ENCODE measurements at regions not wholly inside any gene's neighbourhood (a gene's known extent, or its start where the extent isn't known, plus 50 kb on each side); places are given as distances from the start of the nearest gene placed in this dataset.

GRCh38 chr18:78642296-78642951 is 337.2 kb upstream of the SALL3 start:
- peaks cover 3% of the 10 kb centered on the region for H3K4me1 ChIP-seq (ENCODE audit: control insufficient read depth, insufficient read depth, low read depth, low read length)
- no peak overlapping the region for H3K27ac ChIP-seq (ENCODE audit: low read length, poor library complexity, severe bottlenecking)
- H3K14ac ChIP-seq (ENCODE audit: low read length in 2 of 2): no peak overlapping the region
- H2AK5ac ChIP-seq (ENCODE audit: low read length, severe bottlenecking): no peak overlapping the region
- peaks cover 7% of the 10 kb centered on the region for H3K9me3 ChIP-seq (ENCODE audit: control insufficient read depth, low read length)
- no peaks in the 10 kb centered on the region for H3K36me3 ChIP-seq (ENCODE audit: control insufficient read depth in 1 of 2, insufficient read depth in 2 of 2, low read depth in 1 of 2, low read length in 2 of 2)
- no peak overlapping the region for H4K8ac ChIP-seq (ENCODE audit: low read length)
- no peak overlapping the region for H2AFZ ChIP-seq (ENCODE audit: low read depth, low read length)
- H3K79me1 ChIP-seq (replicated peaks; ENCODE audit: low read length, poor library complexity, severe bottlenecking): no peaks in the 10 kb centered on the region
- H3K18ac ChIP-seq (ENCODE audit: low read depth in 1 of 2, low read length in 2 of 2): no peak overlapping the region
- no peak overlapping the region for H3K9ac ChIP-seq (ENCODE audit: low read length)
- DNase-seq: no peak
- no peak overlapping the region for H3K4ac ChIP-seq (ENCODE audit: low read depth in 1 of 2, low read length in 2 of 2)
- no peaks in the 10 kb centered on the region for H3K27me3 ChIP-seq (ENCODE audit: control insufficient read depth in 1 of 2, insufficient read depth in 1 of 2, low read length in 2 of 2)
- H4K91ac ChIP-seq (ENCODE audit: low read length): no peak overlapping the region
- no peak overlapping the region for H3K4me3 ChIP-seq (ENCODE audit: insufficient read depth in 1 of 2, low read depth in 1 of 2, low read length in 2 of 2)
- H3K4me2 ChIP-seq (ENCODE audit: low read length, poor library complexity, severe bottlenecking): no peak overlapping the region
- no peak overlapping the region for H2BK5ac ChIP-seq (ENCODE audit: low read depth, low read length, poor library complexity, severe bottlenecking)
- H3K23ac ChIP-seq (ENCODE audit: low read length in 2 of 2): no peak overlapping the region
- no peak overlapping the region for H2BK12ac ChIP-seq (ENCODE audit: low read length in 2 of 2)
- H2BK15ac ChIP-seq (ENCODE audit: low read depth, poor library complexity, severe bottlenecking): no peak overlapping the region
- H2BK120ac ChIP-seq (ENCODE audit: low read depth, low read length): no peak overlapping the region
- 40% methylated on average over 11 of the region's 11 CpGs for whole genome bisulfite sequencing

- H3K18ac ChIP-seq (ENCODE audit: low read depth in 1 of 2, low read length in 2 of 2): no peak overlapping the region
- H3K4me2 ChIP-seq (ENCODE audit: low read length, poor library complexity, severe bottlenecking): no peak overlapping the region
- H3K9me3 ChIP-seq (ENCODE audit: control insufficient read depth, low read length): peaks cover 7% of the 10 kb centered on the region
- H2AFZ ChIP-seq (ENCODE audit: low read depth, low read length): no peak overlapping the region
- 18% methylated on average over 1 of the region's 4 CpGs for WGBS
- H3K36me3 ChIP-seq (ENCODE audit: control insufficient read depth in 1 of 2, insufficient read depth in 2 of 2, low read depth in 1 of 2, low read length in 2 of 2): no peaks in the 10 kb centered on the region
- no peak overlapping the region for H3K4me3 ChIP-seq (ENCODE audit: insufficient read depth in 1 of 2, low read depth in 1 of 2, low read length in 2 of 2)
- H4K8ac ChIP-seq (ENCODE audit: low read length): no peak overlapping the region
- DNase-seq: no peak
- H2BK15ac ChIP-seq (ENCODE audit: low read depth, poor library complexity, severe bottlenecking): no peak overlapping the region
- H2BK12ac ChIP-seq (ENCODE audit: low read length in 2 of 2): no peak overlapping the region
- H3K79me1 ChIP-seq (replicated peaks; ENCODE audit: low read length, poor library complexity, severe bottlenecking): no peaks in the 10 kb centered on the region
- no peak overlapping the region for H3K14ac ChIP-seq (ENCODE audit: low read length in 2 of 2)
- no peak overlapping the region for H2BK120ac ChIP-seq (ENCODE audit: low read depth, low read length)
- no peak overlapping the region for H3K23ac ChIP-seq (ENCODE audit: low read length in 2 of 2)
- no peaks in the 10 kb centered on the region for H3K27me3 ChIP-seq (ENCODE audit: control insufficient read depth in 1 of 2, insufficient read depth in 1 of 2, low read length in 2 of 2)
- H3K27ac ChIP-seq (ENCODE audit: low read length, poor library complexity, severe bottlenecking): no peak overlapping the region
- peaks cover 3% of the 10 kb centered on the region for H3K4me1 ChIP-seq (ENCODE audit: control insufficient read depth, insufficient read depth, low read depth, low read length)
- H4K91ac ChIP-seq (ENCODE audit: low read length): no peak overlapping the region
- H2BK5ac ChIP-seq (ENCODE audit: low read depth, low read length, poor library complexity, severe bottlenecking): no peak overlapping the region
- H2AK5ac ChIP-seq (ENCODE audit: low read length, severe bottlenecking): no peak overlapping the region
- no peak overlapping the region for H3K4ac ChIP-seq (ENCODE audit: low read depth in 1 of 2, low read length in 2 of 2)
- no peak overlapping the region for H3K9ac ChIP-seq (ENCODE audit: low read length)
Observed at GRCh38 chr18:78643004-78643403, 336.6 kb upstream of the SALL3 start.

DNA sequence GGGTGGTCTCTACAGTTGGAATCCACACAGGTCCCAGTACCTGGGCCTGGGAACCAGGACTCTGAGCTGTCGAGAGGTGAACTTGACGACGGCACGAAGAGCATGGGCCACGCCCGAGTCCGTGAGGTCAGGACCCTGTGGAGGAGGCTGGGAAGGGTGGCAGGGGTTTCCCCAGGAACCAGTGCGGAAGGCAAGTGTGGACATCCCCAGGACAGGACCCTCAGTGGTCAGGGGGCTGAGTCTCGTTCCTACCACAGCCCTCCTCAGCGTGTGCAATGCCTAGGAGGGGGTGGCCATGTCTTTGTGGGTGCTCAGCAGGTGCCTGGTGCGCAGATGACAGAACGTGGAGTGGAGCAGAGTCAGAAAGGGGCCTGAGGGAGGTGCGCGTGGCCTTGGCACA is 335.6 kb upstream of the SALL3 start:
- H2BK15ac ChIP-seq (ENCODE audit: low read depth, poor library complexity, severe bottlenecking): no peak overlapping the region
- no peak for DNase-seq
- H4K91ac ChIP-seq (ENCODE audit: low read length): no peak overlapping the region
- 83% methylated on average over 14 of the region's 14 CpGs for WGBS
- H4K8ac ChIP-seq (ENCODE audit: low read length): no peak overlapping the region
- no peak overlapping the region for H3K4ac ChIP-seq (ENCODE audit: low read depth in 1 of 2, low read length in 2 of 2)
- no peak overlapping the region for H2BK120ac ChIP-seq (ENCODE audit: low read depth, low read length)
- H3K4me1 ChIP-seq (ENCODE audit: control insufficient read depth, insufficient read depth, low read depth, low read length): no peaks in the 10 kb centered on the region
- H3K79me1 ChIP-seq (replicated peaks; ENCODE audit: low read length, poor library complexity, severe bottlenecking): no peaks in the 10 kb centered on the region
- no peak overlapping the region for H3K9ac ChIP-seq (ENCODE audit: low read length)
- H3K4me3 ChIP-seq (ENCODE audit: insufficient read depth in 1 of 2, low read depth in 1 of 2, low read length in 2 of 2): no peak overlapping the region
- peaks cover 7% of the 10 kb centered on the region for H3K9me3 ChIP-seq (ENCODE audit: control insufficient read depth, low read length)
- H2AFZ ChIP-seq (ENCODE audit: low read depth, low read length): no peak overlapping the region
- H2BK12ac ChIP-seq (ENCODE audit: low read length in 2 of 2): no peak overlapping the region
- no peak overlapping the region for H3K27ac ChIP-seq (ENCODE audit: low read length, poor library complexity, severe bottlenecking)
- H3K36me3 ChIP-seq (ENCODE audit: control insufficient read depth in 1 of 2, insufficient read depth in 2 of 2, low read depth in 1 of 2, low read length in 2 of 2): no peaks in the 10 kb centered on the region
- no peak overlapping the region for H3K23ac ChIP-seq (ENCODE audit: low read length in 2 of 2)
- H3K14ac ChIP-seq (ENCODE audit: low read length in 2 of 2): no peak overlapping the region
- no peak overlapping the region for H3K4me2 ChIP-seq (ENCODE audit: low read length, poor library complexity, severe bottlenecking)
- H3K18ac ChIP-seq (ENCODE audit: low read depth in 1 of 2, low read length in 2 of 2): no peak overlapping the region
- no peak overlapping the region for H2BK5ac ChIP-seq (ENCODE audit: low read depth, low read length, poor library complexity, severe bottlenecking)
- H2AK5ac ChIP-seq (ENCODE audit: low read length, severe bottlenecking): no peak overlapping the region
- H3K27me3 ChIP-seq (ENCODE audit: control insufficient read depth in 1 of 2, insufficient read depth in 1 of 2, low read length in 2 of 2): no peaks in the 10 kb centered on the region

DNA sequence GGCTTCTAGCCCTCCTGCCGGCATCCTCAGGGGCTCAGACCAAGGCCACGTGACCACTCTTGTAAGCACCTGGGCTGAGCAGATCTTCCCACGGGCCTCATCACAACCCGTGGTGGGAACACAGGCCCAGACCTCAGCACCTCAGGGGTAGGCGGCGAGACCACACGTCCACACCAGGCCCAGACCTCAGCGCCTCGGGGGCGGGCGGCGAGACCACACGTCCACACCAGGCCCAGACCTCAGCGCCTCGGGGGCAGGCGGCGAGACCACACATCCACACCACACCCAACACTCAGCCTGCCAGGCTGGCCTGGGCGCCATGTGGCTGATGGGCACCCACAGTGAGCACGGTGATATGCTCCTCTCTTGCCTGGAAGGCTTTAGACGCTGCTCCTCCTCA is 334.4 kb upstream of the SALL3 start:
- H2AK5ac ChIP-seq (ENCODE audit: low read length, severe bottlenecking): no peak overlapping the region
- no peaks in the 10 kb centered on the region for H3K36me3 ChIP-seq (ENCODE audit: control insufficient read depth in 1 of 2, insufficient read depth in 2 of 2, low read depth in 1 of 2, low read length in 2 of 2)
- no peaks in the 10 kb centered on the region for H3K27me3 ChIP-seq (ENCODE audit: control insufficient read depth in 1 of 2, insufficient read depth in 1 of 2, low read length in 2 of 2)
- 89% methylated on average over 20 of the region's 20 CpGs for WGBS
- no peak overlapping the region for H3K4me2 ChIP-seq (ENCODE audit: low read length, poor library complexity, severe bottlenecking)
- H3K4me3 ChIP-seq (ENCODE audit: insufficient read depth in 1 of 2, low read depth in 1 of 2, low read length in 2 of 2): no peak overlapping the region
- no peak overlapping the region for H4K91ac ChIP-seq (ENCODE audit: low read length)
- H3K27ac ChIP-seq (ENCODE audit: low read length, poor library complexity, severe bottlenecking): no peak overlapping the region
- no peak overlapping the region for H2BK15ac ChIP-seq (ENCODE audit: low read depth, poor library complexity, severe bottlenecking)
- H3K23ac ChIP-seq (ENCODE audit: low read length in 2 of 2): no peak overlapping the region
- no peak overlapping the region for H4K8ac ChIP-seq (ENCODE audit: low read length)
- no peaks in the 10 kb centered on the region for H3K79me1 ChIP-seq (replicated peaks; ENCODE audit: low read length, poor library complexity, severe bottlenecking)
- no peak overlapping the region for H2BK12ac ChIP-seq (ENCODE audit: low read length in 2 of 2)
- DNase-seq: no peak
- no peak overlapping the region for H3K18ac ChIP-seq (ENCODE audit: low read depth in 1 of 2, low read length in 2 of 2)
- H3K4me1 ChIP-seq (ENCODE audit: control insufficient read depth, insufficient read depth, low read depth, low read length): no peaks in the 10 kb centered on the region
- peaks cover 7% of the 10 kb centered on the region for H3K9me3 ChIP-seq (ENCODE audit: control insufficient read depth, low read length)
- no peak overlapping the region for H2AFZ ChIP-seq (ENCODE audit: low read depth, low read length)
- no peak overlapping the region for H2BK5ac ChIP-seq (ENCODE audit: low read depth, low read length, poor library complexity, severe bottlenecking)
- H3K14ac ChIP-seq (ENCODE audit: low read length in 2 of 2): no peak overlapping the region
- H3K4ac ChIP-seq (ENCODE audit: low read depth in 1 of 2, low read length in 2 of 2): no peak overlapping the region
- no peak overlapping the region for H3K9ac ChIP-seq (ENCODE audit: low read length)
- H2BK120ac ChIP-seq (ENCODE audit: low read depth, low read length): no peak overlapping the region

Measured in mesenchymal stem cell (in vitro differentiated cells and primary cell).